Muscle layer of colon (tissue), 2 donors: ENCODE measurements at regions not wholly inside any gene's neighbourhood (a gene's known extent, or its start where the extent isn't known, plus 50 kb on each side); places are given as distances from the start of the nearest gene placed in this dataset.

Experiments used
- H3K27ac ChIP-seq: one replicate; pipeline ENCODE4 v1.7.0; 2013; ENCODE audit warnings: low read depth, mild to moderate bottlenecking, low read length, moderate library complexity
- H3K27me3 ChIP-seq, 2 donors: one replicate each; pipeline ENCODE4 v1.7.0; 2013; ENCODE audit warnings: low read length in 2 of 2, mild to moderate bottlenecking in 2 of 2; ENCODE audit not compliant: insufficient read depth in 2 of 2, control insufficient read depth in 1 of 2
- H3K36me3 ChIP-seq: one replicate; pipeline ENCODE4 v1.7.0; 2013; ENCODE audit warnings: mild to moderate bottlenecking, low read length; ENCODE audit not compliant: insufficient read depth
- H3K4me1 ChIP-seq: one replicate; pipeline ENCODE4 v1.7.0; 2013; ENCODE audit warnings: mild to moderate bottlenecking, low read length; ENCODE audit not compliant: insufficient read depth
- H3K4me3 ChIP-seq, 2 donors: one replicate each; pipeline ENCODE4 v1.7.0; 2013; ENCODE audit warnings: low read length in 2 of 2, low read depth in 1 of 2, mild to moderate bottlenecking in 1 of 2, moderate library complexity in 1 of 2
- H3K9ac ChIP-seq: one replicate; pipeline ENCODE4 v1.7.0; 2013; ENCODE audit warnings: low read length
- H3K9me3 ChIP-seq: one replicate; pipeline ENCODE4 v1.7.0; 2013; ENCODE audit warnings: mild to moderate bottlenecking, low read length
- donor health status: abdominal sarcoma.
- donor health status: Adenocarcinoma of cecum.

DNA sequence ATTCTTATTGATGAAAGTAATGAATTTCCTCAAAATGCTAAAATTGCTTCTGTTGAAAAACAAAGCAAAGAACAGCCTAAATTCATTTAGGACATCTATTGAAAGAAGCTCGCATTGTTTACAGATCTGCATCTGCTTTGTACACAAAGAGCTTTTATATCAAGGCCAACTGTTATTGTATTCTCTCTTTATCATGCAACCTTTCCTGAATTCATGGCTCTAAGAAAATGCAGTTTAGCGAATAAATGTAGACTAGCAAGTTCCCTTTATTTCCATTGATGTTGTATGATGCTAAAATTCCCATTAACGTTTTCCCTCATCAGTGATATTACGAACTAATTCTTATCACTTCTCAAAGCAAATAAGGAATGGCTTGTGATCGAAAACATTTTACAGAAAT is 446.3 kb downstream of the MID1IP1 start:
- Histone ChIP-seq H3K4me1 (no peaks in the 10 kb centered on the region), H3K36me3 (no peaks in the 10 kb centered on the region), H3K27me3 (peaks cover 0 to 4% of the 10 kb centered on the region in 2 donors), H3K27ac (no peak overlapping the region), H3K9ac (no peak overlapping the region), H3K9me3 (no peaks in the 10 kb centered on the region), H3K4me3 (no peak overlapping the region)

DNA sequence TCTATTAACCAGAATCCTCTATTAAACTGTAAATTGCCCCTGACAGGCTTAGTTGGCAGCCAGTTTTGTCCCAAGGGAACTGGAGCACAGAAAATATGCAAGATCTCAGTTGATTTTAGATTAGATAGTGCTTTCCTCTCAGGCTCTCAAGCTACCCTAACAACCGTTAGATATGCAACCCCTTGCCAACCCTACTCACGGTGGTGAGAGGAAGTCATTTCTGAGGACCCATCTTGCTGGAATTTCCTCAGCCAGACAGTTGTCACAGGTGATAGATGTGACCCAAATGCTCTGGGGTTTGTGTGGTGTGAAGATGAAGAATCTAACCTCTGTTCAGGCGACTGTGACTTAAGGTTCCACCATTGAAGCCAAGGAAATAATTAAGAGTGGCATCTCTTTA is 447.1 kb downstream of the MID1IP1 start:
- no peaks in the 10 kb centered on the region for H3K36me3 ChIP-seq

DNA sequence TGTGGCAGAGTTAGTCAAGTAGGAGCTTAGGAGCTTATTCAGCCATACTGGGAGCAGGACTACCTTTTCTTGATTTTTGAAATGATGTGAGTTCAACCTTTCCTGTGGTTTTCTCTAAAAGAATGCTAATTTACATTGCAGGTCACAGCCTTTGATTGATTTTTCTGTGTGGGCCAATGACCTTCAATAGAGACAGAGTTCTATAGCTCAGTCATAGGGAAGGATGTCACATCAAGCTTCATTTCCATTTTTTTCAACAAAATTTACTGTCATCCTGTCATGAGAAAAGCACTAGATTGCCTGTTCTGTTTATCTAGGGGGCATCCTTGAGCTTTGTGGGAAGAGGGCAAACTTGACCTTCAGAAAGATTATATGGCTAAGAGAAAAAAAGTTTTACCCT is 448.7 kb downstream of the MID1IP1 start:
- no peaks in the 10 kb centered on the region for H3K36me3 ChIP-seq
- H3K27me3 ChIP-seq = peaks cover 0 to 4% of the 10 kb centered on the region in 2 donors
- no peak overlapping the region for H3K27ac ChIP-seq
- H3K9ac ChIP-seq = no peak overlapping the region
- no peaks in the 10 kb centered on the region for H3K4me1 ChIP-seq
- H3K4me3 ChIP-seq = no peak overlapping the region
- no peaks in the 10 kb centered on the region for H3K9me3 ChIP-seq

More for the DNA sequence above, 447.1 kb downstream of the MID1IP1 start:
- no peak overlapping the region for H3K4me3 ChIP-seq
- no peak overlapping the region for H3K9ac ChIP-seq
- no peaks in the 10 kb centered on the region for H3K4me1 ChIP-seq
- peaks cover 0 to 4% of the 10 kb centered on the region in 2 donors for H3K27me3 ChIP-seq
- no peaks in the 10 kb centered on the region for H3K9me3 ChIP-seq
- H3K27ac ChIP-seq = no peak overlapping the region

DNA sequence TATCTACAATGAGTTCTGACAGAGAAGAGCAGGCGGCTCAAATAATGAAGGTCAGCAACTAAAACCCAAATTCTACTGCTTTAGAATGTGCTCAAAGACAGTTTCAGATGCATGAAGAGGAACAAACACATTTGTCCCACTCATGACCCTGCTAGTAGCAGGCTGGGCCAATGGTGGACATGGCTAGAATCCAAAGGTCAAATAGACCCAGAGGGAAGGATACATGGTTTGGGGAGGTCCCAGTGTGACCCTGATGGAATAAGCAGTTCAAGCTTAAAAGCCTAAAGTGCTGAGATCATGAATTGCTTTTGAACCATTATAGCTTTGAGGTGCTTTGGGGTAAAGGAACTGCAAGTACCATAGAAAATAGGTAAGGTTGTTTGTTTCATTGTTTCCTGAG is 450.7 kb downstream of the MID1IP1 start:
- no peak overlapping the region for H3K9ac ChIP-seq
- no peaks in the 10 kb centered on the region for H3K36me3 ChIP-seq
- H3K27ac ChIP-seq = no peak overlapping the region
- H3K4me1 ChIP-seq = no peaks in the 10 kb centered on the region
- H3K9me3 ChIP-seq = peaks cover 2% of the 10 kb centered on the region
- no peak overlapping the region for H3K4me3 ChIP-seq
- peaks cover 0 to 4% of the 10 kb centered on the region in 2 donors for H3K27me3 ChIP-seq

DNA sequence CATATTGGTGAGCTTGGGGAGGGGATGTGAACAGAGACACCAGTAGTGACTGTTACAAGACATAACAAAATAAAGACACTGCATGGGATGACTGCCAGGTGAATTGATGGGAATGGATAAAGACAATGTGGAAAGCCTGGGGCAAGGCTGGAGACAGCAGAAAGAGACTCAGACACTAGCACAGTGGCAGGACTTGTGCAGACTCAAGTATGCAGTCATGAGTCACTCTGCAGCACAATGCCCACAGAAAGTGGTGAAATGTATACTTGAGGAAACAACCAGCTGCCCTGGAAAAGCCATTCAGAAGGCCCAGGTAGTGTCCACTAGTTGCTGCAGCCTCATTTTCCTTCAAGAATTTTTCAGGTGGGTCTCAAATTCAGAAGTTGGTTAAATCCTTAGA is 452.3 kb downstream of the MID1IP1 start:
- Histone ChIP-seq H3K36me3 (no peaks in the 10 kb centered on the region), H3K27me3 (peaks cover 0 to 4% of the 10 kb centered on the region in 2 donors), H3K9me3 (peaks cover 2% of the 10 kb centered on the region), H3K9ac (no peak overlapping the region), H3K27ac (no peak overlapping the region), H3K4me3 (no peak overlapping the region), H3K4me1 (no peaks in the 10 kb centered on the region)

DNA sequence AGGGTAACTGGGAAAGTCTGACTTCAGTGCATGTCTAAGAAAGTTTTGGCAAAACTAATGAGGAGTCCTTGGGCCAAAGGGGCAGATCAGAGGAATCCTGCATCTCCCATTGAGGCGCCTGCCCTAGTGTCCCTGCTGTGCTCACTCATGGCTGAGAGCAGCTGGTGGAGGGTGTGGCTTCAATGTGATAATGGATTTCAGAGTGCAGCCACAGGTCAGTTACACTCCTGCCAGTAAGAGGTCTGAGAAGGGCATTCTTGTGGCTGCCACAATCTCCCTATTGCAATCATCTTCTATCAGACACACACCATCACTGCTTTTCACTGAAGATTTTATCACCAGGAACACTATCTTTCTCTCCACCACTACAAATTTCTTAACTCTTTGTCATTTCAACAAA is 457.1 kb downstream of the MID1IP1 start:
- Histone ChIP-seq H3K4me3 (no peak overlapping the region), H3K36me3 (no peaks in the 10 kb centered on the region), H3K4me1 (no peaks in the 10 kb centered on the region), H3K27me3 (no peaks in the 10 kb centered on the region), H3K9ac (no peak overlapping the region), H3K27ac (no peak overlapping the region), H3K9me3 (peaks cover 2% of the 10 kb centered on the region)

DNA sequence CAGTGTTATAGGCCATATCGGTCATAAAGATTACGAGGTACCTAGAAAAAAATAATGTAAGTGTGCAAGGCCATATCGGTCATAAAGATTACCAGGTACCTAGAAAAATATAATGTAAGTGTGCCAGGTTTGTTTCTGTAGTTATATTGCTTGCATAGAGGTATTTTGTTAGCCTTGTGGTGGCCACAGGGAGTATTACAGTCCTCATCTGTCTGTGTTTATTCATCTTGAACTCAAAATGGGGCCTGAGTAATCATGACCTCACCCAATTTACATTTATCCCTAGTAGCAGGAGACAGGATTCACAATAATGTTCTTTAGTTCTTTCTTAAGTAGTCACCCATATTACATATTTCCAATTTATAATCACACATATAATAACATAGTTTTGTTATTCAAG is 459.7 kb downstream of the MID1IP1 start:
- Histone ChIP-seq H3K9ac (no peak overlapping the region), H3K4me3 (no peak overlapping the region), H3K27ac (no peak overlapping the region), H3K36me3 (no peaks in the 10 kb centered on the region), H3K9me3 (no peaks in the 10 kb centered on the region), H3K27me3 (no peaks in the 10 kb centered on the region), H3K4me1 (no peaks in the 10 kb centered on the region)

DNA sequence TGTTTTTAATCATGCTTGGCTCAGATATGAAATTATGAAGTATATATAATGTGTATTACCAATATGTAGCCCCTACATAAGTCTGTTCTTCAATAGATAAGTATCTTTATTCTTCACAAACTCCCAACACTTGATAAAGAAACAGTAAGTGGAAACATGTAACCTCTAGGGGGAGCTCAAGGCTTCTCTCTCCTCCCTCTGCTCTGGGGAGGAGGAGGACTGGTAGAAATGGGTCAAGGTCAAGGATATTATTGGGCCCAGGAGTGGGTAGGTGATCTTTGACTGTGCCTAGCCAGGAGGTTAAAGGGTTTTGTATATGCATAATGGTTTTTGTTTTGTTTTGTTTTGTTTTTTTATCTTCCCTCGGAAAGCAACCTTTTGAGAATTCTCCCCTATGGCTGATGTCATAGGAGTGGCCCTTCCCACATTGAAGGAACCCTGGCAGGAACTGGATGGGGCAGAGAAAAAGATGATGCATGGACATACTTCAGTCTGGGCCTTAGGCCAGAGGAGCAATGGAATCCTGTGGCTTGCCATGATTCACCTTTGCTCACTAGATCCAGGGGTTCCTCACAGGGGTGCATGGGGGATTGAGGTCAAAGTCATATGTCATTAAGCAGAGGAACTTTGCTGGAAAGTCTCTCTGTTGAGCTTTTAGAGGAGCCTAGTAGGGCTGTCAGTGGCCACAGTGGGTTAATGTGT is 460.3 kb downstream of the MID1IP1 start:
- Histone ChIP-seq H3K4me3 (no peak overlapping the region), H3K36me3 (no peaks in the 10 kb centered on the region), H3K9me3 (no peaks in the 10 kb centered on the region), H3K27me3 (no peaks in the 10 kb centered on the region), H3K4me1 (no peaks in the 10 kb centered on the region), H3K9ac (no peak overlapping the region), H3K27ac (no peak overlapping the region)

DNA sequence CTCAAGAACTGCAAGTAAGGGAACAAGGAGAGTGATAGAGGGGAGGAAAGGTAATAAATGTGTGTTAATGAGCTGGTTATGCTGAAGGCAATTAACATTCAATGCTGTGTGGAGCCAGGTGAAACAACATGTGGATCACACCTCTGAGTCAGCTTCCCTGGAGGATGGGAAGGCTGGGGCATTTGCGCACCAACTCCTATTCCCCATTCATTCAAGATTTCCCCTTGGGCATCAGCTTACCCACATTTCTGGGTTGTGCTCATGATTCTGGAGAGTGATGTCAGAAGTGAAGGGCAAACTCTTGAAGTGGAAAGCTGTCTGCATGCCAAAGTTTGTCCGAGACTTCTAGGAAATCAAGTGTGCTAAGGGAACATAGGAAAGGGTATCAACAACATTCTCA is 461.4 kb downstream of the MID1IP1 start:
- no peaks in the 10 kb centered on the region for H3K4me1 ChIP-seq
- H3K9me3 ChIP-seq = no peaks in the 10 kb centered on the region
- H3K27me3 ChIP-seq = no peaks in the 10 kb centered on the region
- H3K27ac ChIP-seq = no peak overlapping the region
- H3K4me3 ChIP-seq = no peak overlapping the region
- H3K9ac ChIP-seq = no peak overlapping the region
- H3K36me3 ChIP-seq = no peaks in the 10 kb centered on the region

DNA sequence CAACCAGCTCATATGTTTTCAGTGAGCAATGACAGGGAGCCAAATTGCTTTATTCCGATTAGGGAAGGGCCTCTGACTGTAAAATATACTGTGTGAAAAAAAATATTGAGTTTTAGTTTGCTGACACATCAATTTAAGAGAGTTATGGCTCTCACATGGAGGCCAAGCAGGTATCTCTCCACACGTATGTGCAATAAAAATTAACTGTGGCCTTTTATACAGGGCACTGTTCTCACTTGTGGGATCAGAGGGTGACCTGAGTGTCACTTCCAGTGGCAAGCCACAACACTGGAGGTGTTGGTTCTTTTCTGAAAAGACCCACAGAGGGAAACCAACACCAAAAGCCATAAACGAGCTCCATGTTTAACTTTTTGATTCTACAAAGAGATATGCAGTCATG is 462.8 kb downstream of the MID1IP1 start:
- Histone ChIP-seq H3K27me3 (no peaks in the 10 kb centered on the region), H3K4me1 (no peaks in the 10 kb centered on the region), H3K27ac (no peak overlapping the region), H3K9me3 (no peaks in the 10 kb centered on the region), H3K4me3 (no peak overlapping the region), H3K36me3 (no peaks in the 10 kb centered on the region), H3K9ac (no peak overlapping the region)

DNA sequence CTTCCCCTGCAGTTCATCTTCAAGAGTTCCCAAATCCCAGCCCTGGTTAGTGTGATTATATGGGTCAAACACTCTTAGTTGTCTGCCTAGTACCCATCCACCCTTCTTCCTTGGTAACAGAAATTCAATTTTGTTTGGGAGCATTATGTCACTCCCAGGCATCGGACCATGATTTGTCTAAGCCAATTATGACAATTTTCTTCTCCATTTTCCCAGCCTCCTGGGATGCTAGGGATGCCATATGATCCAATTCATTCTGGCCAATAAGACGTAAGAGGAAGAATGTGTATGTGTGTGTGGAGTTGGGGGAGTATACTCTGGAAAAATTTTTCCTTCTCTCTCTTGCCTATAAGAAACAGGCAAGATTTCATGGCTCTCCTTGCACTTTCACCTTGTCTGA is 465.9 kb downstream of the MID1IP1 start:
- Histone ChIP-seq H3K27ac (no peak overlapping the region), H3K9ac (no peak overlapping the region), H3K4me1 (no peaks in the 10 kb centered on the region), H3K36me3 (no peaks in the 10 kb centered on the region), H3K4me3 (no peak overlapping the region), H3K27me3 (no peaks in the 10 kb centered on the region), H3K9me3 (peaks cover 3% of the 10 kb centered on the region)

DNA sequence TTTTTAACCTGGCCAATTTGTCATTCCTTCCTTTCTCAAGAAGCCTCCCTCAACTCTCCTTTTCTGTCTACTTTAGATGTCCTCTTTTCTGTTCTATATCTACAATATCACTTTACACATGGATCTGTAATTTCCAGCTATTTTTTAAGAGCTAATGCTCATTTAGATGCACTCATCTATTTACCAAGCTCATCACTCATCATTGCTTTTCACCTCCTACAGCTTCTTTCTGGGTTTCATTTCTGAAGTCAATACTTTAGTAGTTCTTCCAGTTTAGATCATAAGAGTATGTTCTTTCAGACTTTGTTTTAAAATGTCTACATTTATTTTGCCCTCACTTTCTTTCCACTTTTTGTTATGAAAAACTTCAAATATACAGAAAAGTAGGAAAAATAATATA is 466.9 kb downstream of the MID1IP1 start:
- no peaks in the 10 kb centered on the region for H3K27me3 ChIP-seq
- peaks cover 3% of the 10 kb centered on the region for H3K9me3 ChIP-seq

More for the DNA sequence above, 466.9 kb downstream of the MID1IP1 start:
- no peak overlapping the region for H3K27ac ChIP-seq
- H3K4me1 ChIP-seq = no peaks in the 10 kb centered on the region
- no peaks in the 10 kb centered on the region for H3K36me3 ChIP-seq
- H3K4me3 ChIP-seq = no peak overlapping the region
- no peak overlapping the region for H3K9ac ChIP-seq
